Progenitor cell of endocrine pancreas (in vitro differentiated cells): ENCODE measurements at regions not wholly inside any gene's neighbourhood (a gene's known extent, or its start where the extent isn't known, plus 50 kb on each side); places are given as distances from the start of the nearest gene placed in this dataset.

Source experiments
- DNase-seq: peaks from one replicate; pipeline ENCODE4 v3.0.0; 2021; ENCODE audit warnings: low spot score; ENCODE audit not compliant: unreplicated experiment
- H3K27ac Mint-ChIP-seq: 2 replicates; pipeline ENCODE4 v1.8.0; 2021; ENCODE audit warnings: mild to moderate bottlenecking, moderate library complexity, mixed read lengths
- H3K27me3 Mint-ChIP-seq: 2 replicates; pipeline ENCODE4 v1.8.0; 2021; ENCODE audit warnings: mixed read lengths
- H3K36me3 Mint-ChIP-seq: 2 replicates; pipeline ENCODE4 v1.8.0; 2022; ENCODE audit warnings: mixed read lengths; ENCODE audit not compliant: insufficient read depth
- H3K4me1 Mint-ChIP-seq: 2 replicates; pipeline ENCODE4 v1.8.0; 2021; ENCODE audit warnings: low read depth, mixed read lengths
- H3K4me3 Mint-ChIP-seq: 2 replicates; pipeline ENCODE4 v1.8.0; 2021; ENCODE audit warnings: low read depth, mild to moderate bottlenecking, moderate library complexity, mixed read lengths
- H3K9me3 Mint-ChIP-seq: 2 replicates; pipeline ENCODE4 v1.8.0; 2021; ENCODE audit warnings: low read depth, mixed read lengths
- TF ChIP-seq, protein P1 (sequence below): fragments of 200-600 bp; sonication (generic); IDR thresholded peaks from one replicate; pipeline ENCODE4 v1.5.0; 2021; ENCODE audit warnings: antibody characterized with exemption, mild to moderate bottlenecking; ENCODE audit not compliant: unreplicated experiment

DNA sequence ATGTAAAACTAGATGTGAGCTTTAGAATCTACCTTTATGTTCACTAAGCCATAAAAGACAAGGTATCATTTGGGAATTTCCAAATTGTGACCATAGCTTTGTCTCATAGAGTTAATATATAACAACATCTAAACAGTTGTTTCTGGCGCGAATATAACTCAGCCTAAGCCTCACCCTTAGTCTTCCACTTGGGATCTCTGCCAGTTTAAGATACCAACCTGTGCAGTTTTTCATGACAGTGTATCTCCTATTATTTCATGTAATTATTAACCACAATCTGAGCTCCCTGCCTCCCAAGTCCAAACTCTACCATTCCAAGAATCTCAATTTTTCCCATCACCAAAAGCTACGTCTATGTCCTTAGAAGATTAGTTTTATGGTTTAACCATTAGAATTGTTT, 572.5 kb upstream of the ISX start:
- Mint-ChIP-seq H3K27me3 (no peaks in the 10 kb centered on the region), H3K9me3 (peaks cover 9% of the 10 kb centered on the region), H3K36me3 (no peaks in the 10 kb centered on the region), H3K27ac (no peak overlapping the region), H3K4me3 (no peak overlapping the region), H3K4me1 (no peaks in the 10 kb centered on the region)
- TF ChIP-seq, protein P1, sequence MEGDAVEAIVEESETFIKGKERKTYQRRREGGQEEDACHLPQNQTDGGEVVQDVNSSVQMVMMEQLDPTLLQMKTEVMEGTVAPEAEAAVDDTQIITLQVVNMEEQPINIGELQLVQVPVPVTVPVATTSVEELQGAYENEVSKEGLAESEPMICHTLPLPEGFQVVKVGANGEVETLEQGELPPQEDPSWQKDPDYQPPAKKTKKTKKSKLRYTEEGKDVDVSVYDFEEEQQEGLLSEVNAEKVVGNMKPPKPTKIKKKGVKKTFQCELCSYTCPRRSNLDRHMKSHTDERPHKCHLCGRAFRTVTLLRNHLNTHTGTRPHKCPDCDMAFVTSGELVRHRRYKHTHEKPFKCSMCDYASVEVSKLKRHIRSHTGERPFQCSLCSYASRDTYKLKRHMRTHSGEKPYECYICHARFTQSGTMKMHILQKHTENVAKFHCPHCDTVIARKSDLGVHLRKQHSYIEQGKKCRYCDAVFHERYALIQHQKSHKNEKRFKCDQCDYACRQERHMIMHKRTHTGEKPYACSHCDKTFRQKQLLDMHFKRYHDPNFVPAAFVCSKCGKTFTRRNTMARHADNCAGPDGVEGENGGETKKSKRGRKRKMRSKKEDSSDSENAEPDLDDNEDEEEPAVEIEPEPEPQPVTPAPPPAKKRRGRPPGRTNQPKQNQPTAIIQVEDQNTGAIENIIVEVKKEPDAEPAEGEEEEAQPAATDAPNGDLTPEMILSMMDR, result no peak
- DNase-seq, result no peak

DNA sequence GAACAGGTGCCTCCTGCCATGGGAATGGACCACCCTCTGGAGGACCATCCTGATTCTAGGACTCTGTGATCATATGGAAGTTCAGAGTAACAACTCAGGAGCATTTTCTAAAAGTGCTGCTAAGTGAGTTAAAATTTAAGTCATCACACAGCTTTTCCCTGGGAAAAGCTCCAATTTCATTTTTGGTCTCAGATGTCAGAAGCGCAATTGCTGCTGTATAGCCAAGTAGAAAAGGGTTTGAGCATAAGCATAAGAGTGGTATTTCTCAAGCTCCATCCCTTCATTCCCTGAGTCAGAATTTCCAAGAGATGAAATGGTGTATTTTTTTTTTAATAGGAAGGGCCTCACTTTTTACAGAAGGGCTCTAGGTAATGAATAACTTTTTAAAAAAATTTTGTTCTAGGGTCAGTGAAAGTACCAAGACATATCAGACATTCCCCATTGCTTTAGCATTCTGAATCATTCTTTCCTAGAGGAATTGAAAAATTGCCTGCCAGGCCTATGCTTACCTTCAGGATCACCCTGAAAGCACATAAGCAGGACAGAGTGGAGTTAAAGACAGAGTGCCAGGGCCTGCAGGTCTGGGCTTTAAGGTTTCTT, 564.5 kb upstream of the ISX start:
- Mint-ChIP-seq H3K4me3 (no peak overlapping the region), H3K9me3 (peaks cover 14% of the 10 kb centered on the region), H3K27ac (no peak overlapping the region), H3K27me3 (no peaks in the 10 kb centered on the region), H3K36me3 (no peaks in the 10 kb centered on the region), H3K4me1 (no peaks in the 10 kb centered on the region)
- TF ChIP-seq, protein P1, result no peak
- no peak for DNase-seq

DNA sequence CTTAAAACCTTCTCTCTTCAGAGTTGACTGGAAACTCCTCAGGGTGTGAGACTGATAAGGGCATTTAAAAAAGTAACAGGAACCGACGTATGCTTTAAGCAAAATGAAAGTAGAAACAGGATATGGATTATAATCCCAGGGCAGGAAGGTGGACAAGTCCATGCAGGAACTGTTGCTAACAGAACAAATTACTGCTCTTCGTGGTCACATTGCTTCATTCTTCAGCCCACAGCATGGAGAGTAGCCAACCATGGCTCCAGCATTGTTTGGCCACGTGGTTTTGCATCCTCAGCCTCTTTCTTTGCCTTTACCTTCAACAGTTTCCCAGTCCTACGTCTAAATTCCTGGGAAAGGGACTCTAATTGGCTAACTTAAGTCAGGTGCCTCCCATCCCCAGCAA, 563.1 kb upstream of the ISX start:
- TF ChIP-seq, protein P1, result no peak
- Mint-ChIP-seq H3K4me1 (no peaks in the 10 kb centered on the region), H3K4me3 (no peak overlapping the region), H3K27me3 (no peaks in the 10 kb centered on the region), H3K36me3 (no peaks in the 10 kb centered on the region), H3K9me3 (peaks cover 7% of the 10 kb centered on the region), H3K27ac (no peak overlapping the region)
- no peak for DNase-seq

- no peaks in the 10 kb centered on the region for H3K36me3 Mint-ChIP-seq
- H3K4me1 Mint-ChIP-seq, result no peaks in the 10 kb centered on the region
- no peak for DNase-seq
- TF ChIP-seq, protein P1, result no peak
- H3K4me3 Mint-ChIP-seq, result no peak overlapping the region
- H3K27ac Mint-ChIP-seq, result no peak overlapping the region
- H3K9me3 Mint-ChIP-seq, result peaks cover 3% of the 10 kb centered on the region
- peaks cover 4% of the 10 kb centered on the region for H3K27me3 Mint-ChIP-seq
Observed at GRCh38 chr22:34508797-34509196, 557.2 kb upstream of the ISX start.

GRCh38 chr22:34526681-34527080, 539.3 kb upstream of the ISX start:
- H3K27ac Mint-ChIP-seq, result no peak overlapping the region
- H3K9me3 Mint-ChIP-seq, result no peaks in the 10 kb centered on the region
- no peaks in the 10 kb centered on the region for H3K4me1 Mint-ChIP-seq
- no peaks in the 10 kb centered on the region for H3K36me3 Mint-ChIP-seq
- DNase-seq, result no peak
- no peaks in the 10 kb centered on the region for H3K27me3 Mint-ChIP-seq
- H3K4me3 Mint-ChIP-seq, result no peak overlapping the region
- TF ChIP-seq, protein P1, result no peak
